CD4-positive, alpha-beta T cell treated with Interleukin-15 for 1 hour (primary cell): ENCODE measurements at regions not wholly inside any gene's neighbourhood (a gene's known extent, or its start where the extent isn't known, plus 50 kb on each side); places are given as distances from the start of the nearest gene placed in this dataset.
"Not testable (repeated sequence)": the region's sequence is repeated elsewhere in the genome, so short reads cannot be mapped to it uniquely, and the experiment has no call there.

Source experiments
- DNase-seq: peaks from one replicate; pipeline ENCODE4 v3.0.0-alpha.2; 2020

- peak; percentile 20 for DNase-seq
These were observed 114.8 kb upstream of the DAPK1 start for GRCh38 chr9:87382900-87383299.

- no peak for DNase-seq
These were observed 114.1 kb upstream of the DAPK1 start for GRCh38 chr9:87383344-87384150.

- no peak for DNase-seq
These were observed 111.1 kb upstream of the DAPK1 start for GRCh38 chr9:87386490-87387025.

GRCh38 chr9:87387351-87388011 is 110.2 kb upstream of the DAPK1 start:
- no peak for DNase-seq

- not testable (repeated sequence) for DNase-seq
These were observed 109.0 kb upstream of the DAPK1 start for GRCh38 chr9:87388708-87389107.

- no peak for DNase-seq
These were observed 107.7 kb upstream of the DAPK1 start for GRCh38 chr9:87389936-87390335.

- DNase-seq: no peak
These were observed 107.3 kb upstream of the DAPK1 start for GRCh38 chr9:87390361-87390760.

GRCh38 chr9:87392086-87392485 is 105.6 kb upstream of the DAPK1 start:
- DNase-seq: no peak

GRCh38 chr9:87393706-87394230 is 103.9 kb upstream of the DAPK1 start:
- no peak for DNase-seq

- DNase-seq: no peak
These were observed 101.7 kb upstream of the DAPK1 start for GRCh38 chr9:87395804-87396479.

GRCh38 chr9:87401681-87402080 is 96.0 kb upstream of the DAPK1 start:
- DNase-seq: no peak

GRCh38 chr9:87402537-87402936 is 95.1 kb upstream of the DAPK1 start:
- no peak for DNase-seq

- DNase-seq: no peak
These were observed 91.8 kb upstream of the DAPK1 start for GRCh38 chr9:87405677-87406542.

GRCh38 chr9:87406543-87407166 is 91.0 kb upstream of the DAPK1 start:
- no peak for DNase-seq

- not testable (repeated sequence) for DNase-seq
These were observed 87.3 kb upstream of the DAPK1 start for GRCh38 chr9:87410047-87411005.

GRCh38 chr9:87420884-87421283 is 76.8 kb upstream of the DAPK1 start:
- no peak for DNase-seq

GRCh38 chr9:87421734-87422133 is 75.9 kb upstream of the DAPK1 start:
- DNase-seq: no peak

GRCh38 chr9:87422999-87423398 is 74.7 kb upstream of the DAPK1 start:
- DNase-seq: no peak

- DNase-seq: not testable (repeated sequence)
These were observed 73.8 kb upstream of the DAPK1 start for GRCh38 chr9:87423885-87424284.

- DNase-seq: no peak
These were observed 72.5 kb upstream of the DAPK1 start for GRCh38 chr9:87425202-87425601.
